HG03342 (cell line): ENCODE measurements at regions not wholly inside any gene's neighbourhood (a gene's known extent, or its start where the extent isn't known, plus 50 kb on each side); places are given as distances from the start of the nearest gene placed in this dataset.

Experiments used
- ATAC-seq: cut with Tn5 transposase; IDR thresholded peaks from one replicate; pipeline ENCODE4 v1.9.1; 2021; ENCODE audit warnings: mild to moderate bottlenecking, moderate library complexity; ENCODE audit not compliant: unreplicated experiment

DNA sequence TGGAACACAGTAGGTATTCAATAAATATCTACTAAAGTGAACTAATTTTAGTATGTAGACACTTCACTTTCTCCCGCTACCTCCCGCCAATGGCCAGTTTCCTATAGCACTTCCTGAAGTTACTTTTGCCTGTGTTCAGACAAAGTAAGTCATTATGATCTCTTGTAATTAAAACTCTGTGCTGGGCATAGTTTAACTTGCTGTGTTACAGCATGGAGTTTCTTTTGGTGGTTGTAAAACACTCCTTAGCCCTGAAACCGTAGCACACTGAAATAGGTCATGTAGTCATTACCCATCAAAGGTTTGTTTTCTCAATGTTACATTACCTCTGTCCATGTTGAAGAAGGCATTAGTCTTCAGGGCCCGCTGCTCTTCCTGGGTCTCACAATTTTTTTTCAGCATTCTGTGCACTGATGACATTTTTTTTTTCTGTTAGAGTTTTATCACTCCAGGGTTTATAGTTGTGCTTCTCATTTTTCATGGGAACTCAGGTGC lies 54.0 kb upstream of the CENPW start:
- no peak for ATAC-seq
